GM23338 (cell line): ENCODE measurements at regions not wholly inside any gene's neighbourhood (a gene's known extent, or its start where the extent isn't known, plus 50 kb on each side); places are given as distances from the start of the nearest gene placed in this dataset.

Experiments used
- CREB1 ChIP-seq: fragments of 250-450 bp; sonication (Bioruptor Pico); IDR thresholded peaks from 2 replicates; pipeline ENCODE4 v1.5.0; 2020; ENCODE audit warnings: low read depth, mild to moderate bottlenecking, moderate library complexity
- ETS1 ChIP-seq: IDR thresholded peaks from 2 replicates; pipeline ENCODE4 v1.6.1; 2016; ENCODE audit warnings: antibody characterized with exemption
- EZH2 ChIP-seq: fragments of 200-600 bp; sonication (generic); IDR thresholded peaks from one replicate; pipeline ENCODE4 v1.8.0; 2017; ENCODE audit warnings: antibody characterized with exemption, mild to moderate bottlenecking, low read depth; ENCODE audit not compliant: unreplicated experiment
- EZH2phosphoT487 ChIP-seq: fragments of 200-600 bp; sonication (generic); IDR thresholded peaks from one replicate; pipeline ENCODE4 v1.8.1; 2018; ENCODE audit warnings: antibody characterized with exemption; ENCODE audit not compliant: unreplicated experiment
- POLR2AphosphoS5 ChIP-seq: IDR thresholded peaks from 2 replicates; pipeline ENCODE4 v1.6.1; 2016; ENCODE audit warnings: antibody characterized with exemption, low read depth
- REST ChIP-seq: IDR thresholded peaks from one replicate; pipeline ENCODE4 v1.6.1; 2018; ENCODE audit warnings: antibody characterized with exemption; ENCODE audit not compliant: unreplicated experiment
- TF ChIP-seq, protein P1 (sequence below), 2 experiments: fragments of 200-600 bp in 1 of 2; sonication (generic) in 1 of 2; conservative IDR thresholded peaks; 2 replicates each; pipeline versions ENCODE4 v1.5.1 to v1.6.1; 2016 to 2017; ENCODE audit warnings: antibody characterized with exemption in 2 of 2, low read depth in 2 of 2, mild to moderate bottlenecking in 2 of 2, moderate library complexity in 1 of 2

GRCh38 chr5:121396716-121397115, 455.0 kb upstream of the FTMT start:
- no peak for TF ChIP-seq POLR2AphosphoS5
- no peak for TF ChIP-seq EZH2phosphoT487
- TF ChIP-seq EZH2: no peak
- TF ChIP-seq, protein P1, sequence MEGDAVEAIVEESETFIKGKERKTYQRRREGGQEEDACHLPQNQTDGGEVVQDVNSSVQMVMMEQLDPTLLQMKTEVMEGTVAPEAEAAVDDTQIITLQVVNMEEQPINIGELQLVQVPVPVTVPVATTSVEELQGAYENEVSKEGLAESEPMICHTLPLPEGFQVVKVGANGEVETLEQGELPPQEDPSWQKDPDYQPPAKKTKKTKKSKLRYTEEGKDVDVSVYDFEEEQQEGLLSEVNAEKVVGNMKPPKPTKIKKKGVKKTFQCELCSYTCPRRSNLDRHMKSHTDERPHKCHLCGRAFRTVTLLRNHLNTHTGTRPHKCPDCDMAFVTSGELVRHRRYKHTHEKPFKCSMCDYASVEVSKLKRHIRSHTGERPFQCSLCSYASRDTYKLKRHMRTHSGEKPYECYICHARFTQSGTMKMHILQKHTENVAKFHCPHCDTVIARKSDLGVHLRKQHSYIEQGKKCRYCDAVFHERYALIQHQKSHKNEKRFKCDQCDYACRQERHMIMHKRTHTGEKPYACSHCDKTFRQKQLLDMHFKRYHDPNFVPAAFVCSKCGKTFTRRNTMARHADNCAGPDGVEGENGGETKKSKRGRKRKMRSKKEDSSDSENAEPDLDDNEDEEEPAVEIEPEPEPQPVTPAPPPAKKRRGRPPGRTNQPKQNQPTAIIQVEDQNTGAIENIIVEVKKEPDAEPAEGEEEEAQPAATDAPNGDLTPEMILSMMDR (conservative IDR thresholded peaks at IDR 0.05; ENCODE audit: low read depth in 2 of 2): no peak
- TF ChIP-seq REST: no peak
- no peak for TF ChIP-seq CREB1 (CRISPR knock-in tag)
- TF ChIP-seq ETS1: no peak
